ENCODE measurements at regions not wholly inside any gene's neighbourhood (a gene's known extent, or its start where the extent isn't known, plus 50 kb on each side); places are given as distances from the start of the nearest gene placed in this dataset.

DNA sequence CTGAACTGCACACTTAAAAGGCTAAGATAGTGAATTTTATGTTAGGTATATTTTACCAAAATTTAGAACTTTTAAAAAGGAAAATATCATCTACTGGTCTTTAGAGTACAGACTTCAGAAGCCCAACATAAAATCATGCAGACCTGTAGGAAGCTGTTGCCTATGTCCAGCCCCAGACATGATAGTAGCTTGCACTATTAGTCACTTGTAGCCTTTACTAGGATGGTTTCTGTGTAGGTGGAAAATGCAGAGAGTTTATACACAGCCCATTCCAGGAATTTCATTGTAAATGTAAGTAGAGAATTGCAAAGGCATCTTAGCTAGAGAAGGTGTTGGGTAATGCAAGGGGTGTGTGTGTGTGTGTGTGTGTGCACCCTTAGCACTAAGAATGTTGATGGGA lies 640.2 kb downstream of the RNF144A start:
- TF ChIP-seq, protein P1, sequence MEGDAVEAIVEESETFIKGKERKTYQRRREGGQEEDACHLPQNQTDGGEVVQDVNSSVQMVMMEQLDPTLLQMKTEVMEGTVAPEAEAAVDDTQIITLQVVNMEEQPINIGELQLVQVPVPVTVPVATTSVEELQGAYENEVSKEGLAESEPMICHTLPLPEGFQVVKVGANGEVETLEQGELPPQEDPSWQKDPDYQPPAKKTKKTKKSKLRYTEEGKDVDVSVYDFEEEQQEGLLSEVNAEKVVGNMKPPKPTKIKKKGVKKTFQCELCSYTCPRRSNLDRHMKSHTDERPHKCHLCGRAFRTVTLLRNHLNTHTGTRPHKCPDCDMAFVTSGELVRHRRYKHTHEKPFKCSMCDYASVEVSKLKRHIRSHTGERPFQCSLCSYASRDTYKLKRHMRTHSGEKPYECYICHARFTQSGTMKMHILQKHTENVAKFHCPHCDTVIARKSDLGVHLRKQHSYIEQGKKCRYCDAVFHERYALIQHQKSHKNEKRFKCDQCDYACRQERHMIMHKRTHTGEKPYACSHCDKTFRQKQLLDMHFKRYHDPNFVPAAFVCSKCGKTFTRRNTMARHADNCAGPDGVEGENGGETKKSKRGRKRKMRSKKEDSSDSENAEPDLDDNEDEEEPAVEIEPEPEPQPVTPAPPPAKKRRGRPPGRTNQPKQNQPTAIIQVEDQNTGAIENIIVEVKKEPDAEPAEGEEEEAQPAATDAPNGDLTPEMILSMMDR (IDR thresholded peaks at IDR 0.05) = no peak
- no peak for TF ChIP-seq POLR2A (IDR thresholded peaks at IDR 0.05)
